ENCODE measurements at regions not wholly inside any gene's neighbourhood (a gene's known extent, or its start where the extent isn't known, plus 50 kb on each side); places are given as distances from the start of the nearest gene placed in this dataset.
"Not testable (repeated sequence)": the region's sequence is repeated elsewhere in the genome, so short reads cannot be mapped to it uniquely, and the experiment has no call there.

DNA sequence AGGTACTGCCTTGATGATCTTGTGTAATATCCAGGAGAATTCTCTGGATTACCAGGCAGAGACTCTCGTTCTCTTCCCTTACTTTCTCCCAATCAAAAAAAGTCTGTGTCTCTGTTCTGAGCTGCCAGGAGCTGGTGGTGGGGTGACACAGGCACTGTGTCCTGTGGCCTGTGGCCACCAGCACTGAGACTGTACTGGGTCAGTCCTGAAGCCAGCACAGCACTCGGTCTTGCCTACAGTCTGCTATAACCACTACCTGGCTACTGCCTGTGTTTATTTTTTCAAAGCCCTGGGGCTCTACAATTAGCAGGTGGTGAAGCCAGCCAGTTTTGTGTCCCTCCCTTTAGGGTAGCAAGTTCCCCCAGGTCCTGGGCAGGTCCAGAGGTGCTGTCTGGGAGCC, 331.1 kb upstream of the MAGEB18 start:
- no peak for DNase-seq (ENCODE audit: extremely low read depth, low read depth, low spot score)

GRCh38 chrX:25810202-25810601, 327.9 kb upstream of the MAGEB18 start:
- DNase-seq (ENCODE audit: extremely low read depth, low read depth, low spot score): no peak

DNA sequence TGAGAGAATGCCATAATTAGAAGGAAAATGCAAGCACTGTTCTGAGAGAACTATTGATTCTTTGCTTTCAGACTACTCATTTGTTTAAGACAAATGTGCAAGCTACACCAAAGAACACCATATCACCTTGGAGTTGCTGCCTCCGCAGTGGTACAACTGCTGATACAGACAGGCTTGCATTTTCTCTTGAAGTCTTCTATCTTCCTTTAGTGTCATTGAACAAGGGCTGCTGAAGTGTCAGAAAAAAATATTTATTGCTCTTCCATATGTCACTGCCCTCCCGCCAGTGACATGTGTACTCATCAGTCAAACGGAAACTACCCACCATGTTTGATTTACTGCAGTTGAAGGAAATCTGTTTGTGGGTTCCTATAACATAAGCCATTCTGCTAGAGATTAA, 318.3 kb upstream of the MAGEB18 start:
- no peak for DNase-seq (ENCODE audit: extremely low read depth, low read depth, low spot score)

- no peak for DNase-seq (ENCODE audit: extremely low read depth, low read depth, low spot score)
Measured at GRCh38 chrX:25851141-25851540, 287.0 kb upstream of the MAGEB18 start.

- DNase-seq (ENCODE audit: extremely low read depth, low read depth, low spot score): no peak
Measured at GRCh38 chrX:25853002-25853479, 285.1 kb upstream of the MAGEB18 start.

GRCh38 chrX:25858273-25858880, 279.8 kb upstream of the MAGEB18 start:
- no peak for DNase-seq (ENCODE audit: extremely low read depth, low read depth, low spot score)

DNA sequence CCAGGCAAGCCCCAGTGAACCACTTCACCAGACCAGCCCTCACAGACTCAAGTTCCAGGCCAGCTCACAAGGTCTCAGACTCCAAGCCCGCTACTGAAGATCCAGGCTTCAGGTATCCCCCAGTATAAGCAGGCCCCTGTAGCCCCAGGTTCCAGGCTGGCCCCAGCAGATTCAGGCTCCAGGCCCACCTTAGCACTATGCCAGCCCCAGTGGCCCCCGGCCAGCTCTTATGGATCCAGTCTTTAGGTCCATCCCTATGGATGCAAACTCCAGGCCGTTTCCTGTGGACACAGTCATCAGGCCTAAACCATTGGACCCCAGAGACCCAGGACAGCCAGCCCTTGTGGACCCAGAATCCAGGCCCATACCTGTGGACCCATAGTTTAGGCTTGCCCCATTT, 277.8 kb upstream of the MAGEB18 start:
- no peak for DNase-seq (ENCODE audit: extremely low read depth, low read depth, low spot score)

- no peak for DNase-seq (ENCODE audit: extremely low read depth, low read depth, low spot score)
Measured at GRCh38 chrX:25869761-25870160, 268.4 kb upstream of the MAGEB18 start.

DNA sequence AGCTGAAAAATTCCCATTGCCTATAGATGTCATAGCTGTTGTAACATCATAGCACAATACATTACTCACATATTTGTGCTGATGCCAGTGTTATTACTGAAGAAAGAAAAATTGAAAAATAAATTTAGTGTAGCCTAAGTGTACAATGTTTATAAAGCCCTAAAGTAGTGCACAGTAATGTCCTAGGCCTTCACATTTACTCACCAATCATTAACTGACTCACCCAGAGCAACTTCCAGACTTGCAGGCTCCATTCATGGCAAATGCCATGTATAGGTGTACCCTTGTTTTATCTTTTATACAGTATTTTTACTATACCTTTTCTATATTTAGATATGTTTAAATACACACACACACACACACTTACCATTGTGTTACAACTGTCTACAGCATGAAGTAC, 265.4 kb upstream of the MAGEB18 start:
- DNase-seq (ENCODE audit: extremely low read depth, low read depth, low spot score): no peak

DNA sequence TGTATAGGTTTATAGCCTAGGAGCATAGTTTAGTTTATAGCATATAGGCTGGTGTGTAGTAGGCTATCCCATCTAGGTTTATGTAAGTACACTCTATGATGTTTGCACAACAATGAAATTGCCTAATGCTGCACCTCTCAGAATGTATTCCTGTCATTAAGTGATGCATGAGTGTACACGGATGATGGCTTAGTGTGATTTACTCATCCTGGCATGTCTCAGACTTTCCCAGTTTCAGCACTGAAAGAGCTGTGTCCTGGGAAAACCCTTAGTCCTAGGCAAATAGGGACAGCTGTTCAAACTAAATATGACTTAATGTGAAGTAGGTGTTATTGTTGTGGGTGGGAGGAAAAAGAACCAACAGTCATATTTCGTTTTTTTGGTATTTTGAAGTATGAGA, 264.9 kb upstream of the MAGEB18 start:
- no peak for DNase-seq (ENCODE audit: extremely low read depth, low read depth, low spot score)

DNA sequence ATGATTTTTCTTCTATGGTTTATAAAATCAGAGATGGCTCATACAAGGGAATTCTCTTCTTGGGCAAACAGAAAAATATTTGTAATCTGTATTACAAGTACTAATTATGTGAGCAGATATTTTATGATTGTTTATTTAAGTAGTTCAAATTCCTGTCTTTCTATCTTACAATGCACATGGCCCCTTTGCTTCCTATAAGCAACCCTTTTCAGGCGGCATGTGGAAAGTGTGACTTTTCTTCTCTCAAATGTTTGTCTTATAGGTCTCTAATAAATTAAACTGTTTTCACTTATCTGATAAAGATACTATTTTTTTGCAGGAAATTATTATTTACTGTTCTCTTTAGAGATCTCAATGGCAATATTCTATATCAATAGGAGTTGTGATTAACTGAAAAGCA, 259.3 kb upstream of the MAGEB18 start:
- no peak for DNase-seq (ENCODE audit: extremely low read depth, low read depth, low spot score)

- not testable (repeated sequence) for DNase-seq (ENCODE audit: extremely low read depth, low read depth, low spot score)
Measured at GRCh38 chrX:25882503-25882902, 255.6 kb upstream of the MAGEB18 start.

DNA sequence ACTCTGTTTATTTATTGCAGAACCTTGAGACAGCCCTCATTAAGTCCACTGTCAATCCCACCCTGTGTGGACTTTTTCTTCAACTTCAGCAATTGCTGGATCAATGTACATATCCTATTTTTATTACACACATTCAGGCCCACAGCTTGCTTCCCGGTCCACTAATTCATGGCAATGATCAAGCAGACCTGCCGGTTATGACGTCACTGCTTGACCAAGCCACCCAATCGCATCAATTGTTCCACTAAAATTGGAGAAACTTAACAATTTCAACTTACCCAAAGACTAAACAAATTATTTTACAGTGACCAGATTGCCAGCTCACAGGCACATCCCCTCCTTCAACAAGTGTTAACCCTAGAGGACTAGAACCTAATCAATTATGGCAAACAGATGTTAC, 240.4 kb upstream of the MAGEB18 start:
- DNase-seq (ENCODE audit: extremely low read depth, low read depth, low spot score): no peak

GRCh38 chrX:25905728-25906127, 232.4 kb upstream of the MAGEB18 start:
- DNase-seq (ENCODE audit: extremely low read depth, low read depth, low spot score): not testable (repeated sequence)

- DNase-seq (ENCODE audit: extremely low read depth, low read depth, low spot score): no peak
Measured at GRCh38 chrX:25925946-25926345, 212.2 kb upstream of the MAGEB18 start.

GRCh38 chrX:25928316-25928715, 209.8 kb upstream of the MAGEB18 start:
- DNase-seq (ENCODE audit: extremely low read depth, low read depth, low spot score): no peak

DNA sequence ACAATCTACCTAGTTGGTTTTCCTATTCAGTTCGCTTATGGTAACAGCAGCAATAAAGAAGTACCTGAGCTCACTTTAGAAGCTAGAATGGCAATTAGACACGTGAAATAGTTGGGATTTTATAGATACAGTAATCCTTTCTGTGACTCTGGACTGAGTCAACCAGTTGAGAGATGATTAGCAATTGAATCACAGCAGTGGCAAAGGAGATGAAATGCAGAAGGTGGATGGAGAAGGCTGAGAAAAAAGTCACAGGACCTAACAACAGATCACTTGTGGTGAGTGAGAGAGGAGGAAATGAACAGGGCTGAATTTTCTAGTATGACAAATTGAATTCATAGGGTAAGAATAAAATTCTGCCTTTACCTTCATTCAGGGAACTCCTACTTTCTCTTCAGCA, 197.1 kb upstream of the MAGEB18 start:
- DNase-seq (ENCODE audit: extremely low read depth, low read depth, low spot score): no peak

DNA sequence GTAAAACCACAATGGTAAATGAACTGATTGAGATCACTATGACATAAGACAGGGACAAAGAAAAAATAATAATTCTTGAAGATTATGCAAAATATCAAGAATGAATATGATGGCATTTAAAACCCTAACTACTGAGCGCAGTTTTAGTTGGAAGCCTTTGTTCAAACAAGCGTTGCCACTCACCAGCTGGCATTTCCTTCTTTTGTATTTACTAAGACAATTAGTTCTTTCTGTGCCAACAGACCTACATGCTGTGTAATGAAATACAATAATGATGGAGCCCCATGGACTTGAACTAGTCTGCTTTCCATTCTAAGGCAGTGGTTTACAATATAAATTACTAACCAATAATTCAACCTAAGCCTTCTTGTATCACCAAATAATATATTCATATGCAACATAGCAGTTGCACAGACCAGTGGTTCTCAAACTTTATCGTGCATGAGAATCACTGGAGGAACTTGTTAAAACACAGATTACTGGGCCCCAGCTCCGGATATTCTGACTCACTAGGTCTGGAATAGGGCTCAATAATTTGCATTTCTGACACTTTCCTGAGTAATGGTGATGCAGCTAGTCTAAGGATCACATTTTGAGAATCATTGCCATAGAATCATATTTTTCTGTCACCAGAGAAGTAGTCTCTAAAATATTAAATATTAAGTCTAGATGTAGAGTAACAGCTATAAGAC, 196.4 kb upstream of the MAGEB18 start:
- peak; percentile 69 for DNase-seq (ENCODE audit: extremely low read depth, low read depth, low spot score)

DNA sequence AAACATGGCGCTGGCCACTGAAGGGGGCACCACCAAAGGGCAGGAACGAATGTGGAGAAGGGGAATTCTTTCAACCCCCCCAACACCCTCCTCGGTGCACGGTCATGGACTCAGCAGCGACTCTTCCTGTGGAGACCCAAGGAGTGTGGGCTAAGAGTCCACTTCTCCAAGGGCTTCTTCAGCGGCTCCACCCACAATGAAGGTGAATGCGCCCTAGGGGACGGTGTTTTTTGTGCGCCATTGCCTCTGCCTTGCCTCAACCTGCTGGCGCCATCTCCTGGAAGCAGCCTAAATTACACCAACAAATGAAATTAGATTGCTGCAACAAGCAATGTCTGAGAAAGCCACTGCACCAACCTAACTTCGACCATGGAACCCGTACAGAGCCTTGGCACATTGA, 169.2 kb upstream of the MAGEB18 start:
- peak; percentile 7 for DNase-seq (ENCODE audit: extremely low read depth, low read depth, low spot score)

DNA sequence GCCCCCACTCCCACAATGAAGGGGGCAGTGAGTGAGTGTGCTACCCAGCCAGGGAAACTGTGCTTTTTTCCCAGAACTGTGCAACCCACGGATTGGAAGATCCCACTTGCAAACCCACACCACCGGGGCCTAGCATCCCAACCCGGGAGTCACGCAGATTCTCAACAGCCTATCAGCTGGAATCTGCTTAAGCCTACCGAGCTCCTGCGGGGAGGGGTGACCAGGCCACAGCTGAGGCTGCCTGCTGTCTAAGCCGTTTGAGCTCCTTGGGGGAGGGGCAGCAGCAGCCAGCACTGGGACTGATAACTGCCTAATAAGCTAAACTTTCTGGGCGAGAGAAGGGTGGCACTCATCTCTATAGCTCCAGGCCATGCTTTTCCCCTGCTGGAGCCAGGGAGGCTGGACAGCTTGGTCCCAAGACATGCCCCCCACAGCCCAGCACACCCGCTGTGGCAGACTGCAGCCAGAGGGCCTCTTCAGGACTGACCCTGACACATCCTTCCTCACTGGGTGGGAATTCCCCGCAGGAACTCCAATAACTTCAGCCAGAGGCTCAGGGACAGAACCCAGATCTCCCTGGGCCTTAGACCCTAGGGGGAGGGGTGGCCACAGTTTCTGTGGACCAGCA, 161.3 kb upstream of the MAGEB18 start:
- DNase-seq (ENCODE audit: extremely low read depth, low read depth, low spot score): no peak

DNA sequence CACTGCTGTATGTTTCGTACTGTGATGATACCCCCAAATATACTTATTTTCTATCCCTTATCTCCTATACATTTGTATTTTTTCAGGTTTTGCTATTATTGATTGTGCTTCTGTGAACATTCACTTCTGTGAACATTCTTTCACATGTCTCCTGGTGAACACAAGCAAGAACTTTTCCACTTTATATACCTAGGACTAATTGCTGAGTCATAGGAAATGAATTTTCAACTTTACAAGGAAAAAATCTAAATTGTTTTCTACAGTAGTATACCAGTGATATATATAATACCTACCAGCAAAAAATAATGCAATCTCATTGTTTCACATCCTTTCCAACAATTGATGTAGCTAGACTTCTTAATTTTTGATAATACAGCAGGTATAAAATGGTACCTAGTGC, 139.5 kb upstream of the MAGEB18 start:
- DNase-seq (ENCODE audit: extremely low read depth, low read depth, low spot score): no peak

- no peak for DNase-seq (ENCODE audit: extremely low read depth, low read depth, low spot score)
Measured at GRCh38 chrX:26007462-26007861, 130.7 kb upstream of the MAGEB18 start.
